ENCODE measurements at regions not wholly inside any gene's neighbourhood (a gene's known extent, or its start where the extent isn't known, plus 50 kb on each side); places are given as distances from the start of the nearest gene placed in this dataset.

- ChIA-PET POLR2A (no interaction called here), CTCF (no interaction called here)
- H3K36me3 ChIP-seq (ENCODE audit: control insufficient read depth in 2 of 2, extremely low read depth in 1 of 2, insufficient read depth in 2 of 2, low read length in 2 of 2) = no peaks in the 10 kb centered on the region
- no peak for DNase-seq (ENCODE audit: low read depth, low spot score)
- no TSS peak for BruUV-seq (replicated peaks)
- H3K9ac ChIP-seq (replicated peaks; ENCODE audit: extremely low read depth, insufficient read depth, low read length) = no peak overlapping the region
- H3K9me1 ChIP-seq (replicated peaks; ENCODE audit: control insufficient read depth, extremely low read depth, insufficient read depth, low read length) = no peaks in the 10 kb centered on the region
- FAIRE-seq = no peak
- no peaks in the 10 kb centered on the region for H3K4me1 ChIP-seq (ENCODE audit: control insufficient read depth, extremely low read depth, insufficient read depth, low read length)
- no peak overlapping the region for H3K4me2 ChIP-seq (ENCODE audit: insufficient read depth, low read length)
- no peak overlapping the region for H3K4me3 ChIP-seq (replicated peaks in 1 of 3; ENCODE audit: insufficient read depth in 1 of 3, low read depth in 1 of 3, low read length in 3 of 3)
- peaks cover 5 to 6% of the 10 kb centered on the region in 2 experiments for H3K27me3 ChIP-seq (ENCODE audit: control insufficient read depth in 2 of 2, insufficient read depth in 2 of 2, low read length in 2 of 2)
- dilution Hi-C loops (cut with MboI; ENCODE audit: extremely low pct_ligation_motif_present, low sequenced_read_pairs) = no loop called here
- H4K20me1 ChIP-seq (replicated peaks; ENCODE audit: control insufficient read depth, extremely low read depth, insufficient read depth, low read length) = no peaks in the 10 kb centered on the region
- H2AFZ ChIP-seq (ENCODE audit: low read depth, low read length) = no peak overlapping the region
- H3K27ac ChIP-seq (ENCODE audit: insufficient read depth, low read depth, low read length) = no peak overlapping the region
- TF ChIP-seq GATA2 (IDR thresholded peaks at IDR 0.05; ENCODE audit: insufficient read depth, insufficient read length, low read depth, low read length) (no peak), MYC (IDR thresholded peaks at IDR 0.05; ENCODE audit: low read depth, low read length) (no peak), POLR2A (IDR thresholded peaks at IDR 0.05; ENCODE audit: low read depth, low read length) (no peak), EZH2 (IDR thresholded peaks at IDR 0.05; ENCODE audit: borderline replicate concordance, low read depth, low read length, severe bottlenecking) (no peak), FOS (IDR thresholded peaks at IDR 0.05; ENCODE audit: borderline replicate concordance, insufficient read depth, low read length) (no peak), POLR2AphosphoS5 (IDR thresholded peaks at IDR 0.05; ENCODE audit: insufficient read depth, low read depth, low read length) (no peak), JUN (IDR thresholded peaks at IDR 0.05; ENCODE audit: borderline replicate concordance, insufficient read depth, insufficient read length, low read depth) (no peak)
- TF ChIP-seq, protein P1, sequence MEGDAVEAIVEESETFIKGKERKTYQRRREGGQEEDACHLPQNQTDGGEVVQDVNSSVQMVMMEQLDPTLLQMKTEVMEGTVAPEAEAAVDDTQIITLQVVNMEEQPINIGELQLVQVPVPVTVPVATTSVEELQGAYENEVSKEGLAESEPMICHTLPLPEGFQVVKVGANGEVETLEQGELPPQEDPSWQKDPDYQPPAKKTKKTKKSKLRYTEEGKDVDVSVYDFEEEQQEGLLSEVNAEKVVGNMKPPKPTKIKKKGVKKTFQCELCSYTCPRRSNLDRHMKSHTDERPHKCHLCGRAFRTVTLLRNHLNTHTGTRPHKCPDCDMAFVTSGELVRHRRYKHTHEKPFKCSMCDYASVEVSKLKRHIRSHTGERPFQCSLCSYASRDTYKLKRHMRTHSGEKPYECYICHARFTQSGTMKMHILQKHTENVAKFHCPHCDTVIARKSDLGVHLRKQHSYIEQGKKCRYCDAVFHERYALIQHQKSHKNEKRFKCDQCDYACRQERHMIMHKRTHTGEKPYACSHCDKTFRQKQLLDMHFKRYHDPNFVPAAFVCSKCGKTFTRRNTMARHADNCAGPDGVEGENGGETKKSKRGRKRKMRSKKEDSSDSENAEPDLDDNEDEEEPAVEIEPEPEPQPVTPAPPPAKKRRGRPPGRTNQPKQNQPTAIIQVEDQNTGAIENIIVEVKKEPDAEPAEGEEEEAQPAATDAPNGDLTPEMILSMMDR (IDR thresholded peaks at IDR 0.05; ENCODE audit: extremely low read depth in 1 of 2, insufficient read depth in 1 of 2, low read depth in 1 of 2, low read length in 2 of 2) = no peak
- TF ChIP-seq, protein P2, sequence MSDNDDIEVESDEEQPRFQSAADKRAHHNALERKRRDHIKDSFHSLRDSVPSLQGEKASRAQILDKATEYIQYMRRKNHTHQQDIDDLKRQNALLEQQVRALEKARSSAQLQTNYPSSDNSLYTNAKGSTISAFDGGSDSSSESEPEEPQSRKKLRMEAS (IDR thresholded peaks at IDR 0.05; ENCODE audit: insufficient read depth, insufficient read length) = no peak
- no peaks in the 10 kb centered on the region for H3K9me3 ChIP-seq (replicated peaks; ENCODE audit: control insufficient read depth, insufficient read depth, low read length)
- H3K79me2 ChIP-seq (ENCODE audit: control insufficient read depth, insufficient read depth, low read length) = no peaks in the 10 kb centered on the region
- intact Hi-C loops (cut with micrococcal nuclease) = no loop called here
Measured at GRCh38 chr17:31740611-31741082, 118.4 kb downstream of the COPRS start.
